Gastroesophageal sphincter (tissue), 4 donors: ENCODE measurements at regions not wholly inside any gene's neighbourhood (a gene's known extent, or its start where the extent isn't known, plus 50 kb on each side); places are given as distances from the start of the nearest gene placed in this dataset.

Experiments used
- ATAC-seq: fragments of 150-250 bp; one replicate; pipeline ENCODE4 v1.9.1; 2016; ENCODE audit warnings: mild to moderate bottlenecking, moderate library complexity
- H3K27ac ChIP-seq, 4 donors: fragments of 200-600 bp; sonication (generic) in 3 of 4; 1 replicate in 3 of 4; 2 replicates in 1 of 4; pipeline ENCODE4 v1.5.1; 2016 to 2019
- H3K27me3 ChIP-seq: fragments of 200-600 bp; sonication (generic); one replicate; pipeline ENCODE4 v1.5.1; 2019
- H3K36me3 ChIP-seq, 2 donors: fragments of 200-600 bp; sonication (generic); one replicate each; pipeline ENCODE4 v1.5.1; 2019; ENCODE audit warnings: control low read depth in 1 of 2
- H3K4me1 ChIP-seq, 3 donors: fragments of 200-600 bp; sonication (generic); 1 replicate in 2 of 3; 2 replicates in 1 of 3; pipeline ENCODE4 v1.5.1; 2016 to 2019; ENCODE audit warnings: control low read depth in 2 of 3
- H3K4me3 ChIP-seq, 2 donors: fragments of 200-600 bp; sonication (generic); one replicate each; pipeline ENCODE4 v1.5.1; 2019; ENCODE audit warnings: mild to moderate bottlenecking in 1 of 2, moderate library complexity in 1 of 2
- H3K9me3 ChIP-seq, 3 donors: fragments of 200-600 bp; sonication (generic); one replicate each; pipeline ENCODE4 v1.5.1; 2017 to 2019; ENCODE audit warnings: control low read depth in 2 of 3
- EP300 ChIP-seq: sonication (generic); formaldehyde crosslinking; IDR thresholded peaks from one replicate; pipeline ENCODE4 v1.6.1; 2017; ENCODE audit warnings: antibody characterized with exemption, mild to moderate bottlenecking
- POLR2A ChIP-seq, 2 donors: fragments of 450-650 bp; IDR thresholded peaks; one replicate each; pipeline ENCODE4 v1.6.1; 2017; ENCODE audit warnings: antibody characterized with exemption in 2 of 2, mild to moderate bottlenecking in 2 of 2, moderate library complexity in 1 of 2
- POLR2AphosphoS5 ChIP-seq: sonication (generic); formaldehyde crosslinking; IDR thresholded peaks from one replicate; pipeline ENCODE4 v1.6.1; 2017; ENCODE audit warnings: antibody characterized with exemption
- WGBS, 2 donors: methylation state at CpG; one replicate each; pipeline ENCODE4 v1.1.5; 2018; ENCODE audit warnings: low coverage in 1 of 2; 5-methylcytosine and 5-hydroxymethylcytosine counted together
- TF ChIP-seq, protein P1 (sequence below), 4 experiments: fragments of 200-600 bp in 2 of 4; fragments of 450-650 bp in 2 of 4; sonication (generic) in 1 of 4; IDR thresholded peaks; one replicate each; pipeline ENCODE4 v1.5.1; 2017 to 2019; ENCODE audit warnings: antibody characterized with exemption in 4 of 4, mild to moderate bottlenecking in 2 of 4, moderate library complexity in 2 of 4

GRCh38 chr20:57913156-57913930 lies 203.5 kb upstream of the PMEPA1 start:
- ATAC-seq: no peak
- H3K4me3 ChIP-seq: no peak overlapping the region
- 85 to 96% methylated on average over 7 to 8 of the region's 12 CpGs for WGBS, 2 donors
- TF ChIP-seq, protein P1, sequence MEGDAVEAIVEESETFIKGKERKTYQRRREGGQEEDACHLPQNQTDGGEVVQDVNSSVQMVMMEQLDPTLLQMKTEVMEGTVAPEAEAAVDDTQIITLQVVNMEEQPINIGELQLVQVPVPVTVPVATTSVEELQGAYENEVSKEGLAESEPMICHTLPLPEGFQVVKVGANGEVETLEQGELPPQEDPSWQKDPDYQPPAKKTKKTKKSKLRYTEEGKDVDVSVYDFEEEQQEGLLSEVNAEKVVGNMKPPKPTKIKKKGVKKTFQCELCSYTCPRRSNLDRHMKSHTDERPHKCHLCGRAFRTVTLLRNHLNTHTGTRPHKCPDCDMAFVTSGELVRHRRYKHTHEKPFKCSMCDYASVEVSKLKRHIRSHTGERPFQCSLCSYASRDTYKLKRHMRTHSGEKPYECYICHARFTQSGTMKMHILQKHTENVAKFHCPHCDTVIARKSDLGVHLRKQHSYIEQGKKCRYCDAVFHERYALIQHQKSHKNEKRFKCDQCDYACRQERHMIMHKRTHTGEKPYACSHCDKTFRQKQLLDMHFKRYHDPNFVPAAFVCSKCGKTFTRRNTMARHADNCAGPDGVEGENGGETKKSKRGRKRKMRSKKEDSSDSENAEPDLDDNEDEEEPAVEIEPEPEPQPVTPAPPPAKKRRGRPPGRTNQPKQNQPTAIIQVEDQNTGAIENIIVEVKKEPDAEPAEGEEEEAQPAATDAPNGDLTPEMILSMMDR (IDR thresholded peaks at IDR 0.05): no peak
- no peak for TF ChIP-seq POLR2A (IDR thresholded peaks at IDR 0.05)
- no peak for TF ChIP-seq EP300
- no peak for TF ChIP-seq POLR2AphosphoS5
- H3K9me3 ChIP-seq: no peaks in the 10 kb centered on the region
- no peak overlapping the region for H3K27ac ChIP-seq
- H3K27me3 ChIP-seq: no peaks in the 10 kb centered on the region
- no peaks in the 10 kb centered on the region for H3K4me1 ChIP-seq
- H3K36me3 ChIP-seq: no peaks in the 10 kb centered on the region

GRCh38 chr20:57912227-57912582 lies 202.4 kb upstream of the PMEPA1 start:
- Histone ChIP-seq H3K4me1 (no peaks in the 10 kb centered on the region), H3K36me3 (no peaks in the 10 kb centered on the region), H3K27ac (no peak overlapping the region), H3K27me3 (no peaks in the 10 kb centered on the region), H3K9me3 (no peaks in the 10 kb centered on the region), H3K4me3 (no peak overlapping the region)
- WGBS, 2 donors: 60% methylated on average over 6 of the region's 6 CpGs; no CpG with 5 or more reads in 1 of the 2 donors
- TF ChIP-seq, protein P1 (IDR thresholded peaks at IDR 0.05): no peak
- TF ChIP-seq POLR2AphosphoS5 (no peak), EP300 (no peak), POLR2A (IDR thresholded peaks at IDR 0.05) (no peak)
- ATAC-seq: no peak

- no peak for ATAC-seq
- H3K27me3 ChIP-seq: no peaks in the 10 kb centered on the region
- H3K36me3 ChIP-seq: no peaks in the 10 kb centered on the region
- H3K4me1 ChIP-seq: no peaks in the 10 kb centered on the region
- TF ChIP-seq POLR2AphosphoS5: no peak
- TF ChIP-seq POLR2A (IDR thresholded peaks at IDR 0.05): no peak
- TF ChIP-seq EP300: no peak
- TF ChIP-seq, protein P1 (IDR thresholded peaks at IDR 0.05): no peak
- 91 to 97% methylated on average over 7 to 8 of the region's 14 CpGs for WGBS, 2 donors
- H3K4me3 ChIP-seq: no peak overlapping the region
- H3K9me3 ChIP-seq: no peaks in the 10 kb centered on the region
- H3K27ac ChIP-seq: no peak overlapping the region
These were observed 201.9 kb upstream of the PMEPA1 start for GRCh38 chr20:57911512-57912226.

DNA sequence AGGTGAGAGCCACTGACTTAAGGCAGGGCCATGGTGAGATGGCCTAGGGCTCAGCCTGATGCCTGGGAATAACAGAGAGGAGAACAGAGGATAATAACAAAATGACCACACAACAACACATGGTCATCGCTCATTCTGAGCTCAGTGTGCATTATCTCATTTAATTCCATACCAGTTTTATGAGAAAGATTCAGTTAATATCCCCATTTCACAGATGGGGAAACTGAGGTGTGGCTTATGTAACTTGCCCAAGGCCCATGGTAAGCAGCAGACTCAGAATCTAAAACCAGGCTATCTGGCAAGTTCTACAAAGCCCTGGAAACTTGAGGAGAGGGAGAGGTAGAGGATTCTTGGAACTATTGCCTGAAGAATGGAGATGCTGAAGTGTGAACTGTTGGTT lies 200.9 kb upstream of the PMEPA1 start:
- 100% methylated on average over 1 of the region's 1 CpG for WGBS, 2 donors
- no peaks in the 10 kb centered on the region for H3K4me1 ChIP-seq
- no peak for ATAC-seq
- TF ChIP-seq, protein P1 (IDR thresholded peaks at IDR 0.05): no peak
- no peak for TF ChIP-seq POLR2A (IDR thresholded peaks at IDR 0.05)
- TF ChIP-seq POLR2AphosphoS5: no peak
- no peak for TF ChIP-seq EP300
- no peak overlapping the region for H3K27ac ChIP-seq
- H3K9me3 ChIP-seq: no peaks in the 10 kb centered on the region
- H3K36me3 ChIP-seq: no peaks in the 10 kb centered on the region
- H3K27me3 ChIP-seq: no peaks in the 10 kb centered on the region
- H3K4me3 ChIP-seq: no peak overlapping the region
